Hepatocyte (in vitro differentiated cells): ENCODE measurements at regions not wholly inside any gene's neighbourhood (a gene's known extent, or its start where the extent isn't known, plus 50 kb on each side); places are given as distances from the start of the nearest gene placed in this dataset.

Experiments used
- DNase-seq: peaks from one replicate; pipeline ENCODE4 v3.0.0-alpha.2; 2016; ENCODE audit warnings: low spot score
- H2AFZ ChIP-seq: fragments of 200-600 bp; sonication (generic); 2 replicates; pipeline ENCODE4 v1.6.0; 2016; ENCODE audit warnings: antibody characterized with exemption, mild to moderate bottlenecking
- H3K27ac ChIP-seq: fragments of 200-600 bp; sonication (generic); 2 replicates; pipeline ENCODE4 v1.5.1; 2016; ENCODE audit warnings: mild to moderate bottlenecking
- H3K27me3 ChIP-seq: fragments of 200-600 bp; sonication (generic); 2 replicates; pipeline ENCODE4 v1.6.1; 2016
- H3K36me3 ChIP-seq: fragments of 200-600 bp; sonication (generic); replicated peaks from 2 replicates; pipeline ENCODE4 v1.5.1; 2016; ENCODE audit warnings: low read depth; ENCODE audit not compliant: insufficient read depth
- H3K4me1 ChIP-seq: fragments of 200-600 bp; sonication (generic); 2 replicates; pipeline ENCODE4 v1.5.1; 2016; ENCODE audit warnings: mild to moderate bottlenecking, moderate library complexity; ENCODE audit not compliant: insufficient read depth
- H3K4me2 ChIP-seq: fragments of 200-600 bp; sonication (generic); 2 replicates; pipeline ENCODE4 v1.6.0; 2016
- H3K4me3 ChIP-seq: fragments of 200-600 bp; sonication (generic); 2 replicates; pipeline ENCODE4 v1.5.1; 2016; ENCODE audit warnings: mild to moderate bottlenecking
- H3K79me2 ChIP-seq: fragments of 200-600 bp; sonication (generic); 2 replicates; pipeline ENCODE4 v1.6.0; 2017; ENCODE audit warnings: mild to moderate bottlenecking
- H3K9me2 ChIP-seq: fragments of 200-600 bp; sonication (generic); replicated peaks from 2 replicates; pipeline ENCODE4 v1.6.0; 2017; ENCODE audit warnings: mild to moderate bottlenecking; ENCODE audit not compliant: insufficient read depth
- H3K9me3 ChIP-seq: fragments of 200-600 bp; sonication (generic); 2 replicates; pipeline ENCODE4 v1.5.1; 2016; ENCODE audit warnings: low read depth, mild to moderate bottlenecking
- H4K20me1 ChIP-seq: fragments of 200-600 bp; sonication (generic); 2 replicates; pipeline ENCODE4 v1.6.0; 2016; ENCODE audit warnings: mild to moderate bottlenecking; ENCODE audit not compliant: insufficient read depth, poor library complexity, severe bottlenecking
- EZH2 ChIP-seq: fragments of 200-600 bp; sonication (generic); IDR thresholded peaks from 2 replicates; pipeline ENCODE4 v1.6.1; 2016; ENCODE audit warnings: antibody characterized with exemption, mild to moderate bottlenecking, borderline replicate concordance
- EZH2phosphoT487 ChIP-seq: fragments of 200-600 bp; sonication (generic); IDR thresholded peaks from one replicate; pipeline ENCODE4 v1.6.1; 2018; ENCODE audit warnings: antibody characterized with exemption, mild to moderate bottlenecking, low read depth, moderate library complexity; ENCODE audit not compliant: unreplicated experiment, severe bottlenecking
- whole genome bisulfite sequencing: methylation state at CpG from one replicate; pipeline ENCODE4 v1.1.6; 2016; ENCODE audit warnings: low lambda C conversion rate; ENCODE audit errors: missing lambda C conversion rate; 5-methylcytosine and 5-hydroxymethylcytosine counted together
- TF ChIP-seq, protein P1 (sequence below): fragments of 200-600 bp; sonication (generic); IDR thresholded peaks from 2 replicates; pipeline ENCODE4 v1.5.1; 2016; ENCODE audit warnings: antibody characterized with exemption, mild to moderate bottlenecking; ENCODE audit not compliant: poor library complexity

DNA sequence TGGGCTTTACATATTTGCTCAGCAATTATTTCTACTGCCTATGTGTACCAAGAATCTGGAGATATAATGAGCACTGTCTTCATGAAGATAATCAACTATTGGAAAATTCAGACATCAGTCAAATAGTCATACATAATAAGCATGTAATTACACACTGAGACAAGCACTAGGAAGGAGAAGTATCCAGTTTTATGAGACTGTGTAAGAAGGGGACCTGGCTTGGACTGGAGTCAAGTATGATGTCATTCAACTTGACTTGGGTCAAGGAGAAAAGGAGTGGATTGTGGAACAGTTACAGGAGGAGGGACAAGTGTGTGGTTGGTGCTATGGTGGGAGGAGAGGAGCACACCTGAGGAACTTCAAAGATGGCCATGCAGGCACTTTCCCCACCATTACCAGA, 419.8 kb upstream of the TRIB2 start:
- Histone ChIP-seq H3K36me3 (no peaks in the 10 kb centered on the region), H3K27me3 (no peaks in the 10 kb centered on the region), H3K27ac (no peak overlapping the region), H3K9me2 (no peaks in the 10 kb centered on the region), H2AFZ (no peak overlapping the region), H3K4me2 (no peak overlapping the region), H3K4me1 (no peaks in the 10 kb centered on the region), H3K9me3 (no peaks in the 10 kb centered on the region), H4K20me1 (no peaks in the 10 kb centered on the region), H3K4me3 (no peak overlapping the region), H3K79me2 (no peaks in the 10 kb centered on the region)
- TF ChIP-seq, protein P1, sequence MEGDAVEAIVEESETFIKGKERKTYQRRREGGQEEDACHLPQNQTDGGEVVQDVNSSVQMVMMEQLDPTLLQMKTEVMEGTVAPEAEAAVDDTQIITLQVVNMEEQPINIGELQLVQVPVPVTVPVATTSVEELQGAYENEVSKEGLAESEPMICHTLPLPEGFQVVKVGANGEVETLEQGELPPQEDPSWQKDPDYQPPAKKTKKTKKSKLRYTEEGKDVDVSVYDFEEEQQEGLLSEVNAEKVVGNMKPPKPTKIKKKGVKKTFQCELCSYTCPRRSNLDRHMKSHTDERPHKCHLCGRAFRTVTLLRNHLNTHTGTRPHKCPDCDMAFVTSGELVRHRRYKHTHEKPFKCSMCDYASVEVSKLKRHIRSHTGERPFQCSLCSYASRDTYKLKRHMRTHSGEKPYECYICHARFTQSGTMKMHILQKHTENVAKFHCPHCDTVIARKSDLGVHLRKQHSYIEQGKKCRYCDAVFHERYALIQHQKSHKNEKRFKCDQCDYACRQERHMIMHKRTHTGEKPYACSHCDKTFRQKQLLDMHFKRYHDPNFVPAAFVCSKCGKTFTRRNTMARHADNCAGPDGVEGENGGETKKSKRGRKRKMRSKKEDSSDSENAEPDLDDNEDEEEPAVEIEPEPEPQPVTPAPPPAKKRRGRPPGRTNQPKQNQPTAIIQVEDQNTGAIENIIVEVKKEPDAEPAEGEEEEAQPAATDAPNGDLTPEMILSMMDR, result no peak
- no peak for DNase-seq

DNA sequence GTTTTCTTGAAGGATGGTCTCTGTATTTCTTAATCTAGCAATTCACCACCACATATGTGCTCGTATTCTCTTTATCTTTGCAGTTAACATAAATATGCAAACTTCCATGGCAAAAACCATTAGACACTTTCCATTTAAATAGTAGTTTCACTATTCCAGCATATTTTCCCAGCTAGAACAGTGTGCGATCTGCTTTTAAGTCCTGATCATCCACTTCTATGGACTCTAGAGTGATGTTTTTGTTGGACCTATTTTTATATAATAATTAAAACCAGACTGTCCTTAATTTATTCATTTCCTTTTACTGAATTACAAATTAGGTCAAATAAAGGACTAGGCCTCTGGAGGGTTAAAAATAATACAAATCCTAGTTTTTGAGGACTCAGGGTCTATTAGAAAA, 418.4 kb upstream of the TRIB2 start:
- Histone ChIP-seq H3K9me3 (no peaks in the 10 kb centered on the region), H3K27ac (no peak overlapping the region), H3K36me3 (no peaks in the 10 kb centered on the region), H3K79me2 (no peaks in the 10 kb centered on the region), H2AFZ (no peak overlapping the region), H3K4me1 (peaks cover 6% of the 10 kb centered on the region), H3K4me2 (no peak overlapping the region), H3K27me3 (no peaks in the 10 kb centered on the region), H3K9me2 (no peaks in the 10 kb centered on the region), H4K20me1 (no peaks in the 10 kb centered on the region), H3K4me3 (no peak overlapping the region)
- WGBS, result 85% methylated on average over 2 of the region's 2 CpGs
- DNase-seq, result no peak
- TF ChIP-seq EZH2phosphoT487, result no peak
- TF ChIP-seq EZH2, result no peak
- TF ChIP-seq, protein P1, result no peak

GRCh38 chr2:12299431-12299830, 417.3 kb upstream of the TRIB2 start:
- Histone ChIP-seq H3K27me3 (no peaks in the 10 kb centered on the region), H3K4me1 (peaks cover 16% of the 10 kb centered on the region), H3K79me2 (no peaks in the 10 kb centered on the region), H3K36me3 (no peaks in the 10 kb centered on the region), H2AFZ (no peak overlapping the region), H3K4me2 (no peak overlapping the region), H3K27ac (no peak overlapping the region), H3K9me2 (no peaks in the 10 kb centered on the region), H4K20me1 (no peaks in the 10 kb centered on the region), H3K9me3 (no peaks in the 10 kb centered on the region), H3K4me3 (no peak overlapping the region)
- TF ChIP-seq, protein P1, result no peak
- TF ChIP-seq EZH2phosphoT487 (no peak), EZH2 (no peak)
- no peak for DNase-seq
- WGBS, result 53% methylated on average over 1 of the region's 1 CpG

DNA sequence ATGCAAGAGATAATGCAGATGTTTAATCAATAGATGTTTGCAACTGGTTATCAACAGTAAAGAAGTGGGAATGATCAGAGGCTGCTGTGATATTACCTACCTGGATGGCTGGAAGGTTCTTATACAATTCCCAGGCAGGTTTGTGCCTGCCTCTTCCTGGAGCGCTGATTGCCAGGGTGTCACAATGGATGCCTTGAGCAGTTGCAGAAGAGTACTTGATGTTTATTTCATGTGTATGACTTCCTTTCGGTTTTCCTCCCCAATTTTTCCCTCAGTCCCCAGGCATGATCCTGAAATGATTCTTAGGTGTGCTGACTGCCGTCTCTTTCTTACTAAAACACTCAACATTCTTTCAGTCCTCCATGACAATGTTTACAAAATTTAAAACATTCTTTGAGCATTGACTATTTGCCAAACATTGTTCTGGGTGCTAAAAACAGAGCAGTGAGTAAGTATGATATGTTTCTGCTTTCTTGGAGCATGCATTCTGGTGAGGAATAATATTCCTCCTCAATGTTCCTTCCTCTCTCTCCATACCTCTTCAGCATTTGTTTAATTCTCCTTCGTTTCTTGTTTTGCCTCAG, 416.6 kb upstream of the TRIB2 start:
- H3K27me3 ChIP-seq, result no peaks in the 10 kb centered on the region
- H3K4me1 ChIP-seq, result peaks cover 21% of the 10 kb centered on the region
- TF ChIP-seq EZH2phosphoT487 (no peak), EZH2 (no peak)
- TF ChIP-seq, protein P1, result no peak
- no peak overlapping the region for H3K4me3 ChIP-seq
- no peak overlapping the region for H3K4me2 ChIP-seq
- WGBS, result 87% methylated on average over 4 of the region's 4 CpGs
- H3K79me2 ChIP-seq, result no peaks in the 10 kb centered on the region
- DNase-seq, result no peak
- no peaks in the 10 kb centered on the region for H4K20me1 ChIP-seq
- H3K36me3 ChIP-seq, result no peaks in the 10 kb centered on the region
- H3K9me2 ChIP-seq, result no peaks in the 10 kb centered on the region
- no peak overlapping the region for H2AFZ ChIP-seq
- H3K27ac ChIP-seq, result no peak overlapping the region
- H3K9me3 ChIP-seq, result no peaks in the 10 kb centered on the region
